Brain pericyte (primary cell): ENCODE measurements at regions not wholly inside any gene's neighbourhood (a gene's known extent, or its start where the extent isn't known, plus 50 kb on each side); places are given as distances from the start of the nearest gene placed in this dataset.
"Not testable (repeated sequence)": the region's sequence is repeated elsewhere in the genome, so short reads cannot be mapped to it uniquely, and the experiment has no call there.

Experiments used
- DNase-seq: peaks from one replicate; pipeline ENCODE4 v3.0.0-alpha.2; 2012; ENCODE audit warnings: low read depth, low spot score

- DNase-seq, result no peak
Measured at GRCh38 chr17:63249256-63250004, 196.7 kb downstream of the CYB561 start.

DNA sequence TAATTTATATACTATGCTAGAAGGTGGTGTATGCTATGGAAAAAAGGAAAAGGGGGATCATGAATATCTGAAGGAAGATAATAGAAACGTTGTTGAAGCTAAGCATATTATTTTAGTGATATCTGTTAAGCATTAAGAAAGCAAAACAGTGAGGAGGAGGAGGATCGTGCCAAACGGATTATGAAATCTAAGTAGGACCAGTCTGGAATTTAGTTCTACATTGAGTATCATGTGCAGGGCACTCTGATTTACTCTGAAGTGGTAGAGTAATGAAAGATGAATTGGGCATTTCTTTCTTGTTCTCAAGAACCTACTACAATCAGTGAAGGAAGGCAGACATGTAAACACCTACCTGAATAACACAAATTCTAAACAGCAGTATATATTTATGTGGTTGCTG lies 195.3 kb downstream of the CYB561 start:
- no peak for DNase-seq

GRCh38 chr17:63258785-63259184 lies 187.3 kb downstream of the CYB561 start:
- no peak for DNase-seq

GRCh38 chr17:63262751-63263476 lies 183.2 kb downstream of the CYB561 start:
- DNase-seq, result no peak

- DNase-seq, result no peak
Measured at GRCh38 chr17:63265526-63265925, 180.6 kb downstream of the CYB561 start.

- DNase-seq, result no peak
Measured at GRCh38 chr17:63267846-63268245, 178.3 kb downstream of the CYB561 start.

- DNase-seq, result no peak
Measured at GRCh38 chr17:63268827-63269226, 177.3 kb downstream of the CYB561 start.

DNA sequence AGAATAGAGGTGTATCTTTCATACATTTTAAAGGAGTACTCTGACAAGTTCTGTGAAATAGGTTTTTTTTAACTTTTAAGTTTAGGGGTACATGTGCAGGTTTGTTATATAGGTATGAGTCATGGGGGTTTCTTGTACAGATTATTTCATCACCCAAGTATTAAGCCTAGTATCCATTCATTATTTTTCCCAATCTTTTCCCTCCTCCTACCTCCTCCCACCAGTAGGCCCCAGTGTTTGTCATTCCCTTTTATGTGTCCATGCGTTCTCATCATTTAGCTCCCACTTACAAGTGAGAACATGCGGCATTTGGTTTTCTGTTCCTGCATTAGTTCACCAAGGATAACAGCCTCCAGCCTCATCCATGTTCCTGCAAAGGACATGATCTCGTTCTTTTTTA lies 175.5 kb downstream of the CYB561 start:
- no peak for DNase-seq

GRCh38 chr17:63274146-63274545 lies 172.0 kb downstream of the CYB561 start:
- no peak for DNase-seq

DNA sequence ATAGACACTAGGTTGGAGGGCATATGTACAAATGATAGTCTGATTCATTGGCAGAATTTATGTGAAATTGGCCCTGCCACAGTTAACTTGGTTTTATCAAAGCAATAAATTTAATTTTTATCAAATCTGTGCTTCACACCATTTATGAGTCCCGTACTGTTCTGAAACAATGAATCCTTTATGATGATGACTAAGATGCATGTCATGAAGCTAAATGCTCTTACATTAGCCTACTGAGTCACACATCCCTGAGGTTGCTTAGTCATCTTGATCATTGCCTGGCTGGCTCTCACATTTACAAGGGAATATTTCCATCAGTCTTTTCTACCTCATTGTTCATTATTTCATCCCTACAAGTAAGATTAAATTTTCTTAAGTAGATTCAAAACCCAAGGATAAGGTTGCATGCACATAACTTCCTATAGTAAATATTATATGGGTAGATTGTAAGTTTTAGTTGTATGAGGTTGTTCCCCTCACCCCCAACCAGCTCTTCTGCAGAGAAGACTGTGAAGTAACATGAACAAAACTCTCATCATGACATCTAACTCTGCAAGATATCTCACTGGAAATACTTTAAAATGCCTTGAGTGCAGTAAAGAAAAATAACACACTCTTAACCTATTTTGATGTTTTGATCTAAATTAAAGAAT lies 170.7 kb downstream of the CYB561 start:
- DNase-seq, result peak; percentile 26

- DNase-seq, result no peak
Measured at GRCh38 chr17:63275971-63276745, 169.9 kb downstream of the CYB561 start.

DNA sequence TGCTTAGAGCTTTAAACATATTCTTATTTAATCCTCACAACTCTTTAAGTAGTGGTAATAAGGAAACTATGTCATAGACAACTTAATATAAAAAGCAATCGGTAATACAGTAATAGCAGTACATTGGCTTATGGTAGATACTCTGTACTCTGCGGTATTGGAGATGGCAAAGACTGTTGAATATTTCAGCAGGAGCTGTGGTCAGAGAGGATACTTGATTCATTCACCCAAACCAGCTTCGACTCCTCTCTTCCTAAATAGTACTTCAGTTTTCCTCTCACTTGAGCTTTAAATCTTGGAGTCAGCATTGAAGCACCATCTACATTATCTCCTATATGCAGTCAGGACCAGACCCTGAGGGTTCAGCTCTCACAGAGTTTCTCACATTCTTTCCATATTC lies 169.3 kb downstream of the CYB561 start:
- DNase-seq, result no peak

- DNase-seq, result no peak
Measured at GRCh38 chr17:63277629-63278028, 168.5 kb downstream of the CYB561 start.

- DNase-seq, result no peak
Measured at GRCh38 chr17:63278728-63279442, 167.2 kb downstream of the CYB561 start.

GRCh38 chr17:63279498-63280230 lies 166.4 kb downstream of the CYB561 start:
- no peak for DNase-seq

- no peak for DNase-seq
Measured at GRCh38 chr17:63282455-63282854, 163.7 kb downstream of the CYB561 start.

DNA sequence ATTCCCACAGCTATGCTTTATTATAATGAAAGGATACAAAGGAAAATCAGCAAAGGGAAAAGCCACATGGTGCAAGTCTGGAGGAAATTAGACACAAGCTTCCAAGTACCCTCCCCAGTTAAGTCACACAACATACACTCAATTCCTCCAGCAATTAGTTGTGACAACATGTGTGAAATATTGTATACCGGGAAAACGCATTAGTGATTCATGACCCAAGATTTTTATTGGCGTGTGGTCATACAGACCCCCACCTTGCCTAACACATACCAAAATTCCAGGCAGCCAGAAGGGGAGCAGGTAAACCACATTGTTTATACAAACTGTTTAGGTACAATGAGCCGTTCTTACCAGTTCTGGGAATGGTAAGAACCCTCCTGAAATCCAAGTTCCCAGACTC lies 160.6 kb downstream of the CYB561 start:
- DNase-seq, result no peak

- DNase-seq, result no peak
Measured at GRCh38 chr17:63286254-63286653, 159.9 kb downstream of the CYB561 start.

DNA sequence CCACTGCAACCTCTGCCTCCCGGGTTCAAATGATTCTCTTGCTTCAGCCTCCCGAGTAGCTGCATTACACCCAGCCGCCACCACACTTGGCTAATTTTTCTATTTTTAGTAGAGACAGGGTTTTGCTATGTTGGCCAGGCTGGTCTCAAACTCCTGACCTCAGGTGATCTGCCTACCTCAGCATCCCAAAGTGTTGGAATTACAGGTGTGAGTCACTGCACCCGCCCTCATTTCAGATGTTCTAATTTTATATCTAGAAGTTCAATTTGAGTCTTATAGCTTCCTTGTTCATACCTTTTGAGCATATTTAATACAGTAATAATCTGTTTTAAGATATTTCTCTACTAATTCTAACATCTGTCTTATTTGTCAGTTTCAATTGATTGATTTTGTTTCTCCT lies 159.1 kb downstream of the CYB561 start:
- DNase-seq, result not testable (repeated sequence)

DNA sequence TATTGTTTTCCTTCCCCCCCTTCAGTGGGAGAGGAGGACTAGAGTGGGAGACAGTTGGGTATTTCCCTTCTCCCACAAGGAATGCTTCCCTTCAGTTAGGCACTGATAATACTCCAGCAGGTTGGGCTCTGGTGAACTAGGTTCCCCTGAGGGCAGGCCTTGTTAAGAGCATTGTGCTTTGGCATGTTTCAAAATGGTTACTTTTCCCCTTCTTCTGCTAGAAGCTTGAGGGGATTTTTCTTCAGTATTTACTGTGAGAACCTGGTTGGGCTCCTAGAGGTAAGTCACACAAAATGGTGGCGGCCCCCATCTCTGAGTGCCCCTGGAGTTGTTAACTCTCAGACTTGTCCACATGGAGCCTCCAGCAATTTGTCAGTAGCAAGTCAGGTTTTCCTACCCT lies 156.2 kb downstream of the CYB561 start:
- DNase-seq, result no peak

DNA sequence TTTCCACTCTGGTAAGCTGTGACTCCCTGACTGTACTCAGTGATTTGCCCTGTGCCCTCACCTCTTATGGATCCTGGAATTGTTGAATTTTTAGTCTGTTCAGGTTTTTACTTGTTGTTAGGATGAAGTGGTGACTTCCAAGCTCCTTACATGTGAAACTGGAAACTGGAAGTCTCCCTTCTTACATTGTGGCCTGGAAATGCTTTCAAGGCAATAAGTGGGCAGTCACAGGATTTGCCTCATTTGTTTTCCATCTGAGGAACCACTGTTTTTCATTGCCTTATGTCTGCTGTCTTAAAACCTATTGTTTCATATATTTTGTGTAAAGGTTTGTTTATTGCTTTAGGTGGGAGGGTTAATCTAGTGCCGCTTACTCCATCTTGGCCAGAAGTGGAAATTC lies 155.8 kb downstream of the CYB561 start:
- no peak for DNase-seq
